DND-41 (cell line): ENCODE measurements at regions not wholly inside any gene's neighbourhood (a gene's known extent, or its start where the extent isn't known, plus 50 kb on each side); places are given as distances from the start of the nearest gene placed in this dataset.

Experiments used
- CTCF ChIP-seq: IDR thresholded peaks from 2 replicates; pipeline ENCODE4 v1.5.1; 2012; ENCODE audit warnings: borderline replicate concordance, low read length, moderate library complexity, mild to moderate bottlenecking; ENCODE audit not compliant: poor library complexity, severe bottlenecking; ENCODE audit errors: extremely low read depth
- EZH2 ChIP-seq: IDR thresholded peaks from 3 replicates; pipeline ENCODE4 v1.6.1; 2012; ENCODE audit warnings: borderline replicate concordance, low read depth, mild to moderate bottlenecking, moderate library complexity, low read length, inconsistent platforms; ENCODE audit not compliant: severe bottlenecking

- TF ChIP-seq EZH2 (no peak), CTCF (no peak)
These were observed 267.7 kb upstream of the LMCD1 start for GRCh38 chr3:8233938-8234337.
